HCT116 (cell line): ENCODE measurements at regions not wholly inside any gene's neighbourhood (a gene's known extent, or its start where the extent isn't known, plus 50 kb on each side); places are given as distances from the start of the nearest gene placed in this dataset.

Experiments used
- CBX3 ChIP-seq: IDR thresholded peaks from 2 replicates; pipeline ENCODE4 v1.6.1; 2012; ENCODE audit warnings: low read depth
- CEBPB ChIP-seq: IDR thresholded peaks from 2 replicates; pipeline ENCODE4 v1.6.1; 2012; ENCODE audit warnings: low read depth
- EGR1 ChIP-seq: IDR thresholded peaks from 2 replicates; pipeline ENCODE4 v1.6.1; 2012; ENCODE audit warnings: low read depth
- ELF1 ChIP-seq: IDR thresholded peaks from 2 replicates; pipeline ENCODE4 v1.6.1; 2012; ENCODE audit warnings: low read depth, borderline replicate concordance
- EZH2 ChIP-seq: fragments of 200-600 bp; sonication (generic); IDR thresholded peaks from 2 replicates; pipeline ENCODE4 v1.6.1; 2017; ENCODE audit warnings: antibody characterized with exemption, mixed run types
- EZH2phosphoT487 ChIP-seq: fragments of 200-600 bp; IDR thresholded peaks from 2 replicates; pipeline ENCODE4 v1.6.1; 2018; ENCODE audit warnings: antibody characterized with exemption, borderline replicate concordance
- FOSL1 ChIP-seq: IDR thresholded peaks from 2 replicates; pipeline ENCODE4 v1.6.1; 2012; ENCODE audit warnings: low read depth
- JUND ChIP-seq: IDR thresholded peaks from 2 replicates; pipeline ENCODE4 v1.6.1; 2012
- MAX ChIP-seq: IDR thresholded peaks from 2 replicates; pipeline ENCODE4 v1.6.1; 2012
- POLR2A ChIP-seq: IDR thresholded peaks from 2 replicates; pipeline ENCODE4 v1.7.0; 2011; ENCODE audit warnings: borderline replicate concordance; ENCODE audit not compliant: insufficient read depth, insufficient read length; ENCODE audit errors: extremely low read depth
- SIN3A ChIP-seq: IDR thresholded peaks from 2 replicates; pipeline ENCODE4 v1.6.1; 2012; ENCODE audit warnings: low read depth
- SP1 ChIP-seq: IDR thresholded peaks from 2 replicates; pipeline ENCODE4 v1.6.1; 2012; ENCODE audit warnings: low read depth
- TCF7L2 ChIP-seq: IDR thresholded peaks from 2 replicates; pipeline ENCODE4 v1.7.0; 2011; ENCODE audit warnings: borderline replicate concordance, inconsistent platforms; ENCODE audit not compliant: insufficient read depth, insufficient read length; ENCODE audit errors: extremely low read depth
- YY1 ChIP-seq: IDR thresholded peaks from 2 replicates; pipeline ENCODE4 v1.6.1; 2011; ENCODE audit warnings: low read length, low read depth, moderate library complexity, mild to moderate bottlenecking; ENCODE audit not compliant: insufficient replicate concordance; ENCODE audit errors: extremely low read depth
- ZFX ChIP-seq: fragments of 450-650 bp; IDR thresholded peaks from 2 replicates; pipeline ENCODE4 v1.6.1; 2017
- TF ChIP-seq, protein P1 (sequence below): IDR thresholded peaks from 2 replicates; pipeline ENCODE4 v1.6.1; 2012; ENCODE audit warnings: low read depth

DNA sequence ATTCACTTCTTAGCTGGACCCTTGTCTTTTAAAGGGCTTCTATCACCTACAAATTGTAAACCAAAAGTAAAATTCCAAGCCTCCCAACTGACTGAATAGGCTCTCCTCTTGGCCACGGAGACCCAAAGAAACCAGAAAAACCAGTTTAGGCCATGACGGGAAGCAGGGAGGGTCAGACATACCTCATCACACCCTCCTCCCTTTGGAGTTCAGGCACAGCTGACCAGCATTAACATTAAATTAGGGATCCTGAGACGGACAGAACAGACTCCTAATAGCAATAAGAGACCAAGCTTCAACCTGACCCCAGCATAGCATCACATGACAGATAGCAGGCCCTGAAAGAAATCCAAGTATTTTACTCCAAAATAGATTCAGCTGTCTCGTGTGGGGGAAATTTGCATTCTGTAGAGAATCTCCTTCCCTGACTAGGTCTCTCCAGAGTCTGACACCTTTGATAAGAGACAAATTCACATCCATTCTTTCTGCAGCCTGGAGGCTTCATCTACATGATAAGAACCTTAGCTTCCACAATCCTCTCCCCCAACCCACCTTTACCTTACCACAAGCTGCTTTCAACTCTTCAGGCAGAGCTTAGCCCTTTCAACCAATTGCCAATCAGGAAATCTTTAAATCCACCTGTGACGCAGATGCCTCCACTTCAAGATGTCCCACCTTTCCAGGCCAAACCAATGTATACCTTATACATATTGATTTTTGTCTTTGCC lies 177.1 kb upstream of the RAB4A start (continued):
- TF ChIP-seq YY1 (peak; percentile 73), EZH2 (no peak), FOSL1 (no peak), ELF1 (no peak), SP1 (peak; percentile 80), TCF7L2 (no peak), JUND (peak; percentile 45), MAX (no peak; the same call in 1 of the 2 replicates), POLR2A (no peak), CBX3 (peak; percentile 86), ZFX (no peak), CEBPB (no peak), SIN3A (no peak), EGR1 (no peak), EZH2phosphoT487 (no peak)
- TF ChIP-seq, protein P1, sequence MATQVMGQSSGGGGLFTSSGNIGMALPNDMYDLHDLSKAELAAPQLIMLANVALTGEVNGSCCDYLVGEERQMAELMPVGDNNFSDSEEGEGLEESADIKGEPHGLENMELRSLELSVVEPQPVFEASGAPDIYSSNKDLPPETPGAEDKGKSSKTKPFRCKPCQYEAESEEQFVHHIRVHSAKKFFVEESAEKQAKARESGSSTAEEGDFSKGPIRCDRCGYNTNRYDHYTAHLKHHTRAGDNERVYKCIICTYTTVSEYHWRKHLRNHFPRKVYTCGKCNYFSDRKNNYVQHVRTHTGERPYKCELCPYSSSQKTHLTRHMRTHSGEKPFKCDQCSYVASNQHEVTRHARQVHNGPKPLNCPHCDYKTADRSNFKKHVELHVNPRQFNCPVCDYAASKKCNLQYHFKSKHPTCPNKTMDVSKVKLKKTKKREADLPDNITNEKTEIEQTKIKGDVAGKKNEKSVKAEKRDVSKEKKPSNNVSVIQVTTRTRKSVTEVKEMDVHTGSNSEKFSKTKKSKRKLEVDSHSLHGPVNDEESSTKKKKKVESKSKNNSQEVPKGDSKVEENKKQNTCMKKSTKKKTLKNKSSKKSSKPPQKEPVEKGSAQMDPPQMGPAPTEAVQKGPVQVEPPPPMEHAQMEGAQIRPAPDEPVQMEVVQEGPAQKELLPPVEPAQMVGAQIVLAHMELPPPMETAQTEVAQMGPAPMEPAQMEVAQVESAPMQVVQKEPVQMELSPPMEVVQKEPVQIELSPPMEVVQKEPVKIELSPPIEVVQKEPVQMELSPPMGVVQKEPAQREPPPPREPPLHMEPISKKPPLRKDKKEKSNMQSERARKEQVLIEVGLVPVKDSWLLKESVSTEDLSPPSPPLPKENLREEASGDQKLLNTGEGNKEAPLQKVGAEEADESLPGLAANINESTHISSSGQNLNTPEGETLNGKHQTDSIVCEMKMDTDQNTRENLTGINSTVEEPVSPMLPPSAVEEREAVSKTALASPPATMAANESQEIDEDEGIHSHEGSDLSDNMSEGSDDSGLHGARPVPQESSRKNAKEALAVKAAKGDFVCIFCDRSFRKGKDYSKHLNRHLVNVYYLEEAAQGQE = no peak
- TF ChIP-seq, all 23 proteins: peak for 6
